ENCODE measurements at regions not wholly inside any gene's neighbourhood (a gene's known extent, or its start where the extent isn't known, plus 50 kb on each side); places are given as distances from the start of the nearest gene placed in this dataset.

DNA sequence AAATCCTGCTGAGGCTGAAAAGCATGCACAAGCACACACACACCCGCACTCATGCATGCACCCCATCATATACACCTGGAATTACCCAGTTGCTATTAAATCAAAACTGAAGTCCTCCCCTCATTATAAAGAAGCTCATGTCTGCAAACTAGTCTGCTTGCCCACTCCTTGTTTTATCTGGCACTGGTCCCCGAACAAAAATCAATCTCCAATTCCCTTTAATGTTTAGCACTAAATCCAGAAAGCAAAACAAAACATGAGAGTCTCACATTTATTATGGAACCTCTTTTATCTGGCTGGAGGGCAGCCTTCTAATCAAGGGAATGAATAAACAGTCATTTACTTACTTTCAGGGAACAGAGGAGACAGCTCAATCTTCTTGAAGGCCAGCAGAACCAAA, 1093.4 kb upstream of the FLRT2 start (continued):
- no peak for TF ChIP-seq ZNF202 (tag by site-specific recombination; IDR thresholded peaks at IDR 0.05; ENCODE audit: borderline replicate concordance)
- TF ChIP-seq YY1 (tag by site-specific recombination; IDR thresholded peaks at IDR 0.05), result no peak
- TF ChIP-seq PRDM4 (tag by site-specific recombination; IDR thresholded peaks at IDR 0.05), result no peak
- TF ChIP-seq MZF1 (tag by site-specific recombination; IDR thresholded peaks at IDR 0.05; ENCODE audit: borderline replicate concordance), result no peak
- TF ChIP-seq ZFP69B (tag by site-specific recombination; IDR thresholded peaks at IDR 0.05), result no peak
- no peak for TF ChIP-seq ZNF768 (tag by site-specific recombination; IDR thresholded peaks at IDR 0.05)
- no peak for TF ChIP-seq ZNF664 (tag by site-specific recombination; IDR thresholded peaks at IDR 0.05)
- no peak for TF ChIP-seq ZNF596 (tag by site-specific recombination; IDR thresholded peaks at IDR 0.05)
- no peak for TF ChIP-seq BCL11A (tag by site-specific recombination; IDR thresholded peaks at IDR 0.05; ENCODE audit: low read depth)

GRCh38 chr14:84442521-84442920, 1087.4 kb upstream of the FLRT2 start:
- H3K4me1 ChIP-seq (ENCODE audit: control insufficient read depth, insufficient read depth, low read length), result peaks cover 10% of the 10 kb centered on the region
- POLR2A ChIA-PET, result no interaction called here
- CTCF ChIA-PET, result interaction anchor here (0.6 kb wide), 1 partner anchor 416 kb away, joined by 3 read pairs; no protein-coding TSS in a partner anchor

GRCh38 chr14:84445486-84445885, 1084.5 kb upstream of the FLRT2 start:
- ChIA-PET POLR2A (no interaction called here), CTCF (no interaction called here)
- Histone ChIP-seq H3K4me1 (ENCODE audit: control insufficient read depth, insufficient read depth, low read length) (peaks cover 10% of the 10 kb centered on the region), H3K4me3 (ENCODE audit: low read depth, low read length) (no peak overlapping the region), H3K27ac (ENCODE audit: extremely low read depth, low read depth, low read length) (no peak overlapping the region), H3K36me3 (ENCODE audit: control insufficient read depth in 2 of 2, insufficient read depth in 1 of 2, low read length in 2 of 2) (no peaks in the 10 kb centered on the region), H3K9me3 (ENCODE audit: control insufficient read depth, insufficient read depth, low read depth, low read length) (no peaks in the 10 kb centered on the region)
- no peak for TF ChIP-seq KLF7 (tag by site-specific recombination; IDR thresholded peaks at IDR 0.05; ENCODE audit: borderline replicate concordance)
- no peak for TF ChIP-seq ZNF19 (tag by site-specific recombination; IDR thresholded peaks at IDR 0.05; ENCODE audit: low read depth)
- TF ChIP-seq ZFHX2 (tag by site-specific recombination; conservative IDR thresholded peaks at IDR 0.05), result no peak
- no peak for TF ChIP-seq ZNF350 (tag by site-specific recombination; IDR thresholded peaks at IDR 0.05)
- TF ChIP-seq ZNF548 (tag by site-specific recombination; IDR thresholded peaks at IDR 0.05), result no peak
- no peak for TF ChIP-seq ZBTB17 (tag by site-specific recombination; IDR thresholded peaks at IDR 0.05)

More at GRCh38 chr14:84442521-84442920, 1087.4 kb upstream of the FLRT2 start:
- no peaks in the 10 kb centered on the region for H3K36me3 ChIP-seq (ENCODE audit: control insufficient read depth in 2 of 2, insufficient read depth in 1 of 2, low read length in 2 of 2)
- no peaks in the 10 kb centered on the region for H3K9me3 ChIP-seq (ENCODE audit: control insufficient read depth, insufficient read depth, low read depth, low read length)
- no peak overlapping the region for H3K4me3 ChIP-seq (ENCODE audit: low read depth, low read length)
- no peak overlapping the region for H3K27ac ChIP-seq (ENCODE audit: extremely low read depth, low read depth, low read length)
- TF ChIP-seq ZNF626 (tag by site-specific recombination; IDR thresholded peaks at IDR 0.05), result no peak
- no peak for TF ChIP-seq ZNF510 (tag by site-specific recombination; IDR thresholded peaks at IDR 0.05; ENCODE audit: insufficient replicate concordance)
- TF ChIP-seq ZNF48 (tag by site-specific recombination; IDR thresholded peaks at IDR 0.05), result no peak
- no peak for TF ChIP-seq HOXD13 (CRISPR knock-in tag; IDR thresholded peaks at IDR 0.05; ENCODE audit: borderline replicate concordance)
- TF ChIP-seq ZNF555 (tag by site-specific recombination; conservative IDR thresholded peaks at IDR 0.05), result no peak
- no peak for TF ChIP-seq ZFP37 (tag by site-specific recombination; IDR thresholded peaks at IDR 0.05)
- TF ChIP-seq SP3 (tag by site-specific recombination; IDR thresholded peaks at IDR 0.05), result no peak
- no peak for TF ChIP-seq ZNF138 (tag by site-specific recombination; IDR thresholded peaks at IDR 0.05; ENCODE audit: borderline replicate concordance)
- TF ChIP-seq, protein P1, sequence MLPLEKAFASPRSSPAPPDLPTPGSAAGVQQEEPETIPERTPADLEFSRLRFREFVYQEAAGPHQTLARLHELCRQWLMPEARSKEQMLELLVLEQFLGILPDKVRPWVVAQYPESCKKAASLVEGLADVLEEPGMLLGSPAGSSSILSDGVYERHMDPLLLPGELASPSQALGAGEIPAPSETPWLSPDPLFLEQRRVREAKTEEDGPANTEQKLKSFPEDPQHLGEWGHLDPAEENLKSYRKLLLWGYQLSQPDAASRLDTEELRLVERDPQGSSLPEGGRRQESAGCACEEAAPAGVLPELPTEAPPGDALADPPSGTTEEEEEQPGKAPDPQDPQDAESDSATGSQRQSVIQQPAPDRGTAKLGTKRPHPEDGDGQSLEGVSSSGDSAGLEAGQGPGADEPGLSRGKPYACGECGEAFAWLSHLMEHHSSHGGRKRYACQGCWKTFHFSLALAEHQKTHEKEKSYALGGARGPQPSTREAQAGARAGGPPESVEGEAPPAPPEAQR (tag by site-specific recombination; IDR thresholded peaks at IDR 0.05), result no peak
